Fibroblast of lung (primary cell): ENCODE measurements at regions not wholly inside any gene's neighbourhood (a gene's known extent, or its start where the extent isn't known, plus 50 kb on each side); places are given as distances from the start of the nearest gene placed in this dataset.

Experiments used
- DNase-seq, 2 donors: peaks; one replicate each; pipeline versions ENCODE4 v3.0.0 to v3.0.0-alpha.2; 2010; ENCODE audit warnings: low read depth in 2 of 2
- H2AFZ ChIP-seq: 2 replicates; pipeline ENCODE4 v1.5.1; 2012; ENCODE audit warnings: low read length, control low read depth, inconsistent platforms
- H3K27ac ChIP-seq: 2 replicates; pipeline ENCODE4 v1.5.1; 2011; ENCODE audit warnings: low read length, control low read depth; ENCODE audit not compliant: insufficient read depth
- H3K27me3 ChIP-seq: 2 replicates; pipeline ENCODE4 v1.5.1; 2011; ENCODE audit warnings: mild to moderate bottlenecking, low read length; ENCODE audit not compliant: control insufficient read depth, insufficient read depth
- H3K36me3 ChIP-seq: 2 replicates; pipeline ENCODE4 v1.5.1; 2011; ENCODE audit warnings: low read length; ENCODE audit not compliant: control insufficient read depth, insufficient read depth
- H3K4me1 ChIP-seq: 2 replicates; pipeline ENCODE4 v1.5.1; 2011; ENCODE audit warnings: low read length; ENCODE audit not compliant: control insufficient read depth, insufficient read depth; ENCODE audit errors: extremely low read depth
- H3K4me2 ChIP-seq: 2 replicates; pipeline ENCODE4 v1.5.1; 2011; ENCODE audit warnings: low read length, control low read depth; ENCODE audit not compliant: insufficient read depth; ENCODE audit errors: extremely low read depth
- H3K4me3 ChIP-seq, 4 experiments: fragments of 200-600 bp in 1 of 4; sonication (generic) in 1 of 4; replicated peaks in 1 of 4; 2 replicates each; pipeline ENCODE4 v1.5.1; 2011 to 2016; ENCODE audit warnings: low read length in 4 of 4, low read depth in 3 of 4, mild to moderate bottlenecking in 3 of 4, control low read depth in 2 of 4, inconsistent platforms in 1 of 4, mixed read lengths in 1 of 4; ENCODE audit not compliant: insufficient read depth in 1 of 4; ENCODE audit errors: control extremely low read depth in 1 of 4
- H3K79me2 ChIP-seq: 2 replicates; pipeline ENCODE4 v1.5.1; 2012; ENCODE audit warnings: mild to moderate bottlenecking, low read length, inconsistent platforms; ENCODE audit not compliant: control insufficient read depth, insufficient read depth
- H3K9ac ChIP-seq: 2 replicates; pipeline ENCODE4 v1.5.1; 2011; ENCODE audit warnings: mild to moderate bottlenecking, low read length, control low read depth; ENCODE audit not compliant: insufficient read depth
- H3K9me3 ChIP-seq: 2 replicates; pipeline ENCODE4 v1.5.1; 2012; ENCODE audit warnings: low read depth, low read length; ENCODE audit not compliant: control insufficient read depth, insufficient read depth
- H4K20me1 ChIP-seq: 2 replicates; pipeline ENCODE4 v1.5.1; 2011; ENCODE audit warnings: low read length; ENCODE audit not compliant: control insufficient read depth, insufficient read depth; ENCODE audit errors: extremely low read depth
- EZH2 ChIP-seq: IDR thresholded peaks from 2 replicates; pipeline ENCODE4 v1.5.1; 2012; ENCODE audit warnings: low read length, control low read depth, mild to moderate bottlenecking; ENCODE audit errors: missing control alignments
- TF ChIP-seq, protein P1 (sequence below), 2 donors: IDR thresholded peaks in 1 of 2; conservative IDR thresholded peaks in 1 of 2; 1 replicate in 1 of 2; 2 replicates in 1 of 2; pipeline ENCODE4 v1.5.1; 2011 to 2012; ENCODE audit warnings: low read length in 2 of 2, control low read depth in 1 of 2, inconsistent platforms in 1 of 2, low read depth in 1 of 2, mild to moderate bottlenecking in 1 of 2

GRCh38 chr4:182147391-182147790 is 95.8 kb upstream of the TENM3 start:
- no peaks in the 10 kb centered on the region for H3K79me2 ChIP-seq
- no peaks in the 10 kb centered on the region for H3K9me3 ChIP-seq
- no peak overlapping the region for H3K9ac ChIP-seq
- H4K20me1 ChIP-seq, result no peaks in the 10 kb centered on the region
- DNase-seq, result peak in 1 of 2 donors; percentile 32
- TF ChIP-seq EZH2, result no peak
- TF ChIP-seq, protein P1, sequence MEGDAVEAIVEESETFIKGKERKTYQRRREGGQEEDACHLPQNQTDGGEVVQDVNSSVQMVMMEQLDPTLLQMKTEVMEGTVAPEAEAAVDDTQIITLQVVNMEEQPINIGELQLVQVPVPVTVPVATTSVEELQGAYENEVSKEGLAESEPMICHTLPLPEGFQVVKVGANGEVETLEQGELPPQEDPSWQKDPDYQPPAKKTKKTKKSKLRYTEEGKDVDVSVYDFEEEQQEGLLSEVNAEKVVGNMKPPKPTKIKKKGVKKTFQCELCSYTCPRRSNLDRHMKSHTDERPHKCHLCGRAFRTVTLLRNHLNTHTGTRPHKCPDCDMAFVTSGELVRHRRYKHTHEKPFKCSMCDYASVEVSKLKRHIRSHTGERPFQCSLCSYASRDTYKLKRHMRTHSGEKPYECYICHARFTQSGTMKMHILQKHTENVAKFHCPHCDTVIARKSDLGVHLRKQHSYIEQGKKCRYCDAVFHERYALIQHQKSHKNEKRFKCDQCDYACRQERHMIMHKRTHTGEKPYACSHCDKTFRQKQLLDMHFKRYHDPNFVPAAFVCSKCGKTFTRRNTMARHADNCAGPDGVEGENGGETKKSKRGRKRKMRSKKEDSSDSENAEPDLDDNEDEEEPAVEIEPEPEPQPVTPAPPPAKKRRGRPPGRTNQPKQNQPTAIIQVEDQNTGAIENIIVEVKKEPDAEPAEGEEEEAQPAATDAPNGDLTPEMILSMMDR (conservative IDR thresholded peaks at IDR 0.05 in 1 of 2, IDR thresholded peaks at IDR 0.05 in 1 of 2; ENCODE audit: low read depth in 1 of 2, low read length in 2 of 2), result no peak
- H3K36me3 ChIP-seq, result no peaks in the 10 kb centered on the region
- H3K4me2 ChIP-seq, result no peak overlapping the region
- no peak overlapping the region for H3K27ac ChIP-seq
- no peaks in the 10 kb centered on the region for H3K4me1 ChIP-seq
- H3K4me3 ChIP-seq, result no peak overlapping the region
- H3K27me3 ChIP-seq, result peaks cover 14% of the 10 kb centered on the region
- H2AFZ ChIP-seq, result no peak overlapping the region

DNA sequence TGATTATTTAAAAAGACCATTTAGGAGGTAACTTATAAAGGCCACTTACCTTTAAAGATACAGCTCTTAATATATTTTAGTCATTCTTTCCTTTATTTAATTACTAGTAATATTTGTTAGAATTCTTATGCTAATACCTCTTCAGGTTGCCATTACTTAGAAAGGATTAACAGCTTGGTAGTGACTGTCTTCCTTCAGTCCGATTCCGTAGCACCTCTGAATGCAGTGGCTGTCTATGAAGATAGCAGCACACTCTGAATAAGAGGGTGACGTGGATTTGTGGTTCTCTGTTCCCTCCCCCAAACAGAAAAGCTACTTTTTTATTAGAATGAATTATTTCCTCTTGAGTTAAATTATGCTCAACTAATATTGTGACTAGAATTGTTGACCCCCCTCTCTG is 92.6 kb upstream of the TENM3 start:
- no peaks in the 10 kb centered on the region for H3K79me2 ChIP-seq
- no peaks in the 10 kb centered on the region for H4K20me1 ChIP-seq
- no peaks in the 10 kb centered on the region for H3K9me3 ChIP-seq
- H3K36me3 ChIP-seq, result no peaks in the 10 kb centered on the region
- H3K27ac ChIP-seq, result no peak overlapping the region
- H3K4me1 ChIP-seq, result no peaks in the 10 kb centered on the region
- no peak overlapping the region for H3K9ac ChIP-seq
- TF ChIP-seq, protein P1 (conservative IDR thresholded peaks at IDR 0.05 in 1 of 2, IDR thresholded peaks at IDR 0.05 in 1 of 2; ENCODE audit: low read depth in 1 of 2, low read length in 2 of 2), result no peak
- H3K4me3 ChIP-seq, result no peak overlapping the region
- H3K4me2 ChIP-seq, result no peak overlapping the region
- H2AFZ ChIP-seq, result no peak overlapping the region
- H3K27me3 ChIP-seq, result peaks cover 1% of the 10 kb centered on the region
- no peak for DNase-seq

GRCh38 chr4:182155806-182156205 is 87.4 kb upstream of the TENM3 start:
- no peaks in the 10 kb centered on the region for H3K27me3 ChIP-seq
- no peak overlapping the region for H3K27ac ChIP-seq
- TF ChIP-seq EZH2, result no peak
- TF ChIP-seq, protein P1 (conservative IDR thresholded peaks at IDR 0.05 in 1 of 2, IDR thresholded peaks at IDR 0.05 in 1 of 2; ENCODE audit: low read depth in 1 of 2, low read length in 2 of 2), result no peak
- H4K20me1 ChIP-seq, result no peaks in the 10 kb centered on the region
- no peaks in the 10 kb centered on the region for H3K9me3 ChIP-seq
- H2AFZ ChIP-seq, result no peak overlapping the region
- no peaks in the 10 kb centered on the region for H3K4me1 ChIP-seq
- H3K4me2 ChIP-seq, result no peak overlapping the region
- DNase-seq, result peak in 1 of 2 donors; percentile 46
- H3K36me3 ChIP-seq, result no peaks in the 10 kb centered on the region
- H3K9ac ChIP-seq, result no peak overlapping the region
- H3K79me2 ChIP-seq, result no peaks in the 10 kb centered on the region
- no peak overlapping the region for H3K4me3 ChIP-seq
